Activated CD4-positive, alpha-beta T cell treated with anti-CD3 and anti-CD28 coated beads, Interleukin-2, amount 50 U/mL, for 48 hours (primary cell): ENCODE measurements at regions not wholly inside any gene's neighbourhood (a gene's known extent, or its start where the extent isn't known, plus 50 kb on each side); places are given as distances from the start of the nearest gene placed in this dataset.
A peak's percentile ranks its signal among the peaks of the same experiment; 100 is the strongest.
"Not testable (repeated sequence)": the region's sequence is repeated elsewhere in the genome, so short reads cannot be mapped to it uniquely, and the experiment has no call there.

Experiments used
- DNase-seq, 2 experiments: peaks; one replicate each; pipeline ENCODE4 v3.0.0-alpha.2; 2020

DNA sequence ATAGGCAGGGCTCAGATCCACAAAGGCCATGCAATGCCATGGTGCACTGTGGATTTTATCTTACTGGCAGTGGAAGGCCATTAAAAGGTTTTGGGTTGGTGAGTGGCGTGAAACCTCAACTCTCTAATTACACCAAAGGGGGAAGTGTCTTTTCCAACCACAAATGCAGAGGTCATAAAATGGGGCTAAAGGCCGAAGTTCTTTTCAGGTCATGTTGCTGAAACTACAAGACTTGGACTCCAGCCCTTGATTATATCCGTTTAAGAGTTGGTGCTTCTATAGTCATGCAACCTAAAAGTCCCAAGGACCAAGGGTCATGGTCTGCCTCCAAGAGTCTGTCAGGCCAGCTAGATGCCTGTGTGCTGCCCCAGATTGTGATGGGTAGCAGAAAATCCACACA lies 434.3 kb downstream of the RAB38 start:
- DNase-seq, result no peak

DNA sequence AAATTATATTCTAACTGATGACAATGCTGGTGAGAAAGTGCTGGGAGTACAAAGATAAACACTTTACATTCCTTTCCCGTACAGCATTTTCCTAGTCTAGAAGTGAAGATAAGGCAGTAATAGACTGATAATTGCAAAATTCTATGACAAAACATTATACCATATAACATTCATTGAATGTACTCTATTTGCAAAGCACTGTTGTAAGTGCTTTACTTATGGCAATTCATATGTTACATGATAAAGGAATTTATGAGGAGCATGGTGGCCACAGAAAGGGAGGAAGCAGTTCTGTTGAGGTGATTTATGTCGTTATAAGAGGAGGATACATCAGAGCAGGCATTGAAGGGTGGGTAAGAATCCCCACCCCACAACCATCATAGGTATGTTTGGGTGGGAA lies 434.8 kb downstream of the RAB38 start:
- DNase-seq, result no peak

DNA sequence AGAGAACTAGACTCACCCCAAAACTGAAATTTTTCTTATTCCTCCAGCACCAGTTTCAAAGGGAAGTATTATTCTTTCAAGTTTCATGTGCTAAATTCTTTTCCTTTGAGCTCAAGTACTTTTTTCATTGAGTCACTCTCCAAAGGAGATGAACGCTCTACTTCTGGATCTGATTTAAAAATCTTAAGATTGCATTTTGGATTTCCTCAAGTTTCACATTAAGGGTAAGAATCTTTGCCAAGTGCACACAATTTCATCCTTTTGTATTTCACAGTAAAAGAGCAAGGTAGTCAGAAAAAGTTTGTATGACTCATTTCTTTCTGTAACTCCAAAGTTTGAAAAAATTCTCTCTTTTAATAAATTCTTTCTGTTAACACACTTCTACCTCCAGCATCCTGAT lies 435.5 kb downstream of the RAB38 start:
- no peak for DNase-seq

DNA sequence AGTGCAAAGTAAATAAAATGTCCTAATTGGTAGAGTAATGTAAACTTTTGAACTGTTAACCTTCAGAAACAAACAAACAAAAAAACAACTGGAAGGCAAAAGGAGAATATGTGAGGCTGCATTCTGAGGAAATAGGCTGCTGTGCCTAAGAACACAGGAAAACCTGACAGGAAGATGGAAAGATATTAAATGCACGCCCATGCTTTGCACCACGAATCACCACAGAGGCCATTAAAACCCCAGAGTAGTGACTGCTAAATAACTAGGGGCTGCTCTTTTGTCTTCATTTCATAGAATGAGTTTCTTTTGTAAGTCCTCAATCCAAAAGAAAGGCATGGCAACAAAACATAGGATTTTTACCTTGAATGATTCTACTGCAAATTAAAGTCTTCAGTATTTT lies 436.0 kb downstream of the RAB38 start:
- DNase-seq, result no peak

DNA sequence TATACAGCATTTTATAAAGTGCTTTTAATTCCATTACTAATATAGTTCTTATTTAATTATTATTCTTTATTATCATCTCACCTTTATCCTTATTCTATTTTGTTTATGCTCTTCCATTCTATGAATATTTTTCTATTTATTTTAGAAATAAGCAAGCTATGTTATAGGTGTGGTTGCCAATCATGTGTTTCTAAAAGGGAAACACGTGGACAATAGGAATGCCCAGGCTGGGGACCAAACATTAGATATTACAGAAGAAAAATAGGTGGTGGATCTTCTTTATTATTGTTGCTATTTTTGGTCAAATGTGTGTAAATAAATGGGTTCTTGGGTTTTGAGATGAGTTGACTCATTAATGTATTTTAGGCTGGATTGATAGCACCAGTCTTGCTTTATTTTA lies 438.3 kb downstream of the RAB38 start:
- no peak for DNase-seq

DNA sequence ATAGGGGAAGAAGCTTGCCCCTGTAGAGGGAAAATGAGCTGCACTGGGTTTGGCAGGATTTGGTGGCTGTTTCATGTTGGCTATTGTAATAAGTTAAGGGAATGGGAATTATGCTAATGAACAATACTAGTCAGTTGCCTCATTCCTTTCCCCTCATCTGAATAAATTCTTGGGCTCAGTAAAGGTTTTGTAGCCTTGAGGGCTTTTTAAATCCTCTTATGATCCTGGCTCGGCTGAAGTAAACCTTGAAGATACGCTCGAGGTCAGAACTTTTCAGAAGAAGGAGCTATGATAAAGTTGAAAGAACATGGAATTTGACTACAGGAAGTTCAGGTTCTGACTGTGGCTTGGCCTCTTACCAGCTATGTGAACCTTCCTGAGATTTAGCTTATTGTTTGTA lies 448.7 kb downstream of the RAB38 start:
- DNase-seq, result no peak

DNA sequence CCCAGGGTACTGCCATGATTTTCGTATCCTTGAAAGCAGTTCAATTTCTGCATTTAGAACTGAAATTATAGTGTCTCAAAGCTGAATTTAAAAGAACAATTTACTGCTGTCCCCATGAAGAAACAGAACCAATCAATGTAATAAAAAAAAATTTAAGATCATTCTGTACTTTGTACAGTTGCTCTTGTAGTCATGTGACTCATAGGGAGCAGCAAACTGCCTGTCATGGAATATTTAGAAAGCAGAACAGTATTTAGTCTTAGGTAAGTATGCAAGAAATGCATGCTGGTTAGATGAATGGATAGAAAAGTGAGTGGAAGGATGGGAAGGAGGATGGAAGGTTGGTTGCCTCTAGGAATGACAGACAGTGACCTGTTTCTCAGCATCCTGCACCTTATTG lies 450.9 kb downstream of the RAB38 start:
- no peak for DNase-seq

DNA sequence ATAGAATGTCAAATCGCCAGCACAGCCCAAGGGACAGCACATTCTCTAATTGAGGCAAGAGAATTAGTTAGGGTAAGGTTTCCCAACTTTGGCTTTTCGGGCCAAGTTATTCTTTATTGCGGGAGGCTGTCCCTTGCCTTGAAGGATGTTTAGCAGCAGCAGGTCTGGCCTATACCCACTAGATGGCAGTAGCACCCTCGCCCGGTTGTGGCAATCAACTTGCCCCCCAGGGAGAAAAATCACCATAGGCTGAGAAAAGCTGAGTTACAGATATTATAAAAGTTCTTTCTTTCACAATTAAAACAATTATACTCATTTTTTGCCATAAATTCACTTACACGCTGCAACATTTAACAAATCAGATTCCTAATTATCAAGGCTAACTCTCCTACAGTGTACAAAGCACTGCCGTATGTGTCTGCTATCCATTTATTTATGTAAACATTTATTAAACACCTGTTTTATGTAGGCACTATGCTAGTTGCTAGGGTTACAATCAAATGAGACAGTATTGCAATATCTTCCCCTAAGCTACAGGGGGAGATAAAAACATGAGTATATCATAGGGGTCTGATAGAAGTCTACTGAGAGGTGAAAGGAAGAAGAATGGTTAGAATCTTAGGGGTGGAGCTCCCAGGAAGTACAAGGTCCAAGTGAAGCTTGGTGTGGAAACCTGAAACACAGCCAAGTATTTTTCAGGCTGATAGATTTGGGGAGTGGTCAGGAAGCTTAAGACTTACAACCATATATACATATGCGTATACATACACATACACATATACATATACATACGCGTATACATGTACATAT lies 452.3 kb downstream of the RAB38 start:
- peak; percentile 4 for DNase-seq

DNA sequence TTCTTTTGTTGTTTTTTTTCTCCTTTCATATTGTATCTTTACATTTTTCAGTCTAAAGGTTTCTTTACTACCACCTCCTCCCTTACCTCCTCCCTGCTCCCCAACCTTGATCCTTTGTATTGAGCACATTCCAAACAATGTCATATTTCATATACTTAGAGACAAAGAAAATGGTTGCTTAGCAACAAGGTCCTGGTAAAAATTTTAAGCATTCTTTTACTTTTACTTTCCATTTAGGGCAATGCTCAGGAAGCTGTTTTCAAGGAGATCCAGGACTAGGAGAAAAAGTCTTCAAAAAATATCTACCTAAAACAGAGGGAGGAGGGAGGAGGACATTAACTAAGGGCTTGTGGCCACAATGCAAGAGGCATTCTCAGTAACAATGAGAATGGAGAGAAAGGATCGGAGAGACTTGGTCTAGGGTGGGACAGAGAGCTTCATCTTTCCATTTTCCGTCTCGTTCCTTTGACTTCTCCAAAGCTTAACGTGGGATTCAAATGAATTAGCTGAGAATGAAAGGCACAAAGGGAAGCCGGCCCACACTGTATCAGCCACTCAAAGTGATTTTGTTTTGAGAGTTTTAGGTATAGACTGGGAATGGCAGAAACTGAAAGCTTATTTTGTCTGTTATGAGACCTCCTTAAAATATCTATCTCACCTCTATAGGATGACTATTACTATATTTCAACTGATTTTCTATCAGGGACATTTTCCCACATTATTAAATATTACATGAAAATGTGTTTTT lies 455.7 kb downstream of the RAB38 start:
- no peak for DNase-seq

DNA sequence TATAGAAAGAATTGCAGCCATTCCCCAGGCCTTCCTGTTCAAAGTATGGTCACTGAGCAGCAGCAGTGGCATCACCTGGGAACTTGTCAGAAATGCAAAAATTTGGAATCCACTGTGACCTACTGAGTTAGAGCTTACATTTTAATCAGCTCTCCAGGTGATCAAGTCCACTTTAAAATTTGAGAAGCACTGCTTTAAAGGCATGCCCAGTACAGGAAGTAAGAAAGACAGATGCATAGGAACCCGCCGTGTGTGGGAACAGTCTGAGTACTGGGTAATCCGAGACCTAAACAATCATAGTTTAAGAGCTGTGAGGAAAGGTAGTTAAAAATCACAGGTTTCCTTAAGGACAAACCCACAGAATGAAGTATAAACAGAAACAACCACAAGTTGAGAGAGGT lies 462.4 kb downstream of the RAB38 start:
- no peak for DNase-seq

DNA sequence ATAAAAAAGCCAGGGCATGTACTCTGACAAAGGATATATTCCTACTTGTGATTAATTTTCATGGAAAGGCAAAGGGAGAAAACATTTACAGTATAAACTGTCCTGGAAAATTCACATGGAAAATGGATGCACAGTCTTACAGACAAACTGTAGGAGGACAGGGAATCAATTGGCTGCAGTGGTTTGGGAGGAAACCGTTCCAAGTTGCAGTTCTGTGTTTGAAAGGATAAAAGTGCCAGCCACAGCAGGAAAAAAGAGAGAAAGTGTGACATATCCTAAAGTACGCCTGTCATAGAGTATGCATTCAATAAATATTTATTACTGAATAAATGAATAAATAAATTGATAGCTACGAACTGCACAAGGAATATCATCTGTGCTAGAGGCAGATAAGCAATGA lies 462.9 kb downstream of the RAB38 start:
- DNase-seq, result no peak

DNA sequence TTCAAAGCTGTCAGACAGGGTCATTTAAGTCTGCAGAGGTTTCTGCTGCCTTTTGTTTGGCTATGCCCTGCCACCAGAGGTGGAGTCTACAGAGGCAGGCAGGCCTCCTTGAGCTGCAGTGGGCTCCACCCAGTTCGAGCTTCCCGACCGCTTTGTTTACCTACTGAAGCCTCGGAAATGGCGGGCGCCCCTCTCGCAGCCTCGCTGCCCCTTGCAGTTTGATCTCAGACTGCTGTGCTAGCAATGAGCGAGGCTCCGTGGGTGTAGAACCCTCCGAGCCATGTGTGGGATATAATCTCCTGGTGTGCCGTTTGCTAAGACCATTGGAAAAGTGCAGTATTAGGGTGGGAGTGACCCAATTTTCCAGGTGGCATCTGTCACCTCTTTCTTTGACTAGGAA lies 471.7 kb downstream of the RAB38 start:
- not testable (repeated sequence) for DNase-seq

DNA sequence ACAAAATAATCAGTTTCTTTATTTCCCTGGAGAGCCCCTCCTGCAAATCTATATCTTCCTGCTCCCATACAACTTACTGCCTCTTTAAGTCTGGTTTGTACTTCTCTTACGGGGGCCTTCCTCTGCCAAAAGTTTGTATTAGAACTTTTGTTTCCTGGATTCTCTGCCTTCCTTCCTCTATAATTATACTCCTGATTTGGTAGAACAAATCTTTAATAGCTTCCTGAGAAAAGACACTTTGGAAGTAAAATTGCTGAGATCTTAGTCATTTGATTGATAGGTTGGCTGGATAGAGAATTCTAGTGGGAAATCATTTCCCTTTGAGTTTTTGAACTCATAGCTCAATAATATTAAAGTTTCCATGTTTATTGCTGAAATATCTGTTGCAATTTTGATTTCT lies 499.2 kb downstream of the RAB38 start:
- DNase-seq, result no peak

DNA sequence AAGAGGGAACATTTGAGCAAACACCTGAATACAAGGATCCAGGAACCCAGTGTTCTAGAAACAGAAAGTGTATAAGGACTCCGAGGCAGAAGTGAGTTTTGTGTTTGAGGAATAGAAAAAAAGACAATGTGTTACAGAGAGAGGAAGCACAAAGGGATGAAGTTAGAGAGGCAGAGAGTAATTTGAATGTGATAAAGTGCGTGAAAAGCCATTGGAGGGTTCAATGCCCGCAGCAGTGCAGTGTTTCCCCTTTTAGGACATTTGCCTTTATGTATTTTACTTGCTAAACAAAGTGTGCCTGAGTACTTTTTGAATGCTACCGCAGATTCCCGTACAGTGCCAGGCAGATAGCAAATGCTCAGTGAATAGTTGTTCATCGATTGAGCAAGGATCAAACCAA lies 508.5 kb downstream of the RAB38 start:
- DNase-seq, result no peak

DNA sequence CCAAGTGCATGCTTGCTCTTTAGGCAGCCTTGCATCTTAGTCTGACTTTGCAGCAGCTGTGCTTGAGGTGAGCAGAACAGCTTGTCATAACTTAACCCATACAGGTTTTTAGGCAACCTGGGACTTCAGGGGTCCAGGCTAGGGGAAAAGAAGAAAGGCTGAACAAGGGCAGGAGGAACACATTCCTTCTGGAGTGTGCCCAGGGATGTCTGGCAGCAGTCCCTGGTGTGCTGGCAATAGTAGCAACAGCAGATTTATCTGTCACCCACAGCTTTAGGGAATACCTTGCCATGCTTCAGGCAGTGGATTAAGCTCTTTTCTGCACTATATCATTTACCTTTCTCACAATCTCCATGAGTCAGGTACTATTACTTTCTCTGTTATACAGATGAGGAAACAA lies 513.0 kb downstream of the RAB38 start:
- DNase-seq, result no peak

DNA sequence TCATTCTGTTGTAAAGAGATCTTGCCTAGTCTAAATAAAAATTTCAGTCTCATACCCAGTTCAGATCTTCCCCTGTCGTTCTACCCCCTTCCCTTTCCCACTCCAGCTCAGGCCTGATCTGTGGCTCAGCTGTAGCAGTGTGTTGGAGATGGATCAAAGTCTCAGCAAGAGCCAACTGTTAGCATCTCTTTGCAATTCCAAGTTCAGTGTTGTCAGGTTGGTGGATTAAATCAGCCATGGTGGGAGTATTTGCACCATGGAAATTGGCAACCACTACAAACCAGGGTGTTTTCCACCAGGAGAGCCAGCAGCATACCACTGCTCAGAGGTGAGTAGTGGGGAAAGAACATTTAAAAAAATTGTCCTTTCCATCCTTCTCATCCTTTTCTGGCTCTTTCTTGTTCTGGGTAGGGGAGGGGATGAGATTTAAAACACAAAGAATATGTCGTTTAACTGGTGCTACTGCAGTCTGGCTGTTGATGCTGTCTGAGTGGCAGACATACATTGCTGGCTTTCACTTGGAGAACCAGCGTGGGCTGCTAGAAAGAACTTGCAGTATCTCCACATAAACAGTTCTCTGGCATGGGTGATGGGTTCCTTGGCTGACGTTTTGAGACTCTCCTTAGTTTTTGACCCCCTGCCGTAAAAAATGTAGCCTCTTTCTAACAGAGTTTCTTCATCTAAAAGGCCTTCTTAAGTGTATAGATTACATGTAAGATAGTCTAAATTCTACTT lies 514.1 kb downstream of the RAB38 start:
- no peak for DNase-seq

DNA sequence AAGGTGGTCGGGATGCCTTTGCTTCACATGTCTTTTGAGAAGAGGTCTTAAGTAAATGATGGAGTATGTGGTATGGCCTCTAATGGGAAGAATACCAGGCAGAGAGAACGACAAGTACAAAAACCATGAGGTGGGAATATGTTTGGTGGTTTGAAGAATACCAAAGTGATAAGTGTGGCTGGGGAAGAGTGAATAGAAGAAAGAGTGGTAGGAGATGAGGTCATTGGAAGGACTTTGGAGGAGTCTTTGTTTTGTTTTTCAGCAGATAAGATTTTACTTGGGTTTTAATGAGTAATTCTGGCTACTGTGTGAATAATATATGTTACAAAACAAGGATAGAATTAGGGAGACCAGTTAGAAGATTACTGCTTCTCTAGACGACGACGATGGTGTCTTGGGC lies 515.4 kb downstream of the RAB38 start:
- DNase-seq, result no peak

DNA sequence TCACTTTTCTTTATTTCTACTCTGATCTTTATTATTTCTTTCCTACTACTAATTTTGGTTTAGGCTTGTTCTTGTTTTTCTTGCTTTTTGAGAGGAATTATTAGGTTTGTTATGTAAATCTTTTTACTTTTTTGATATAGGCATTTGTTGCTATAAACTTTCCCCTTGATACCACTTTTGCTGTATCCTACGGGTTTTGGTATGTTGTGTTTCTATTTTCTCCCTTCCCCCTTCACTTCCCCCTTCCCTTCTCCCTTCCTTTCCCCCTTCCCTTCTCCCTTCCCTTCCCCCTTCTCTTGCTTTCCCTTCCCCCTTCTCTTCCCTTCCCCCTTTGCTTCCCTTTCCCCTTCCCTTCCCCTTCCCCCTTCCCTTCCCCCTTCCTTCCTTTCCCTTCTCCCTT lies 529.6 kb downstream of the RAB38 start:
- DNase-seq, result no peak

DNA sequence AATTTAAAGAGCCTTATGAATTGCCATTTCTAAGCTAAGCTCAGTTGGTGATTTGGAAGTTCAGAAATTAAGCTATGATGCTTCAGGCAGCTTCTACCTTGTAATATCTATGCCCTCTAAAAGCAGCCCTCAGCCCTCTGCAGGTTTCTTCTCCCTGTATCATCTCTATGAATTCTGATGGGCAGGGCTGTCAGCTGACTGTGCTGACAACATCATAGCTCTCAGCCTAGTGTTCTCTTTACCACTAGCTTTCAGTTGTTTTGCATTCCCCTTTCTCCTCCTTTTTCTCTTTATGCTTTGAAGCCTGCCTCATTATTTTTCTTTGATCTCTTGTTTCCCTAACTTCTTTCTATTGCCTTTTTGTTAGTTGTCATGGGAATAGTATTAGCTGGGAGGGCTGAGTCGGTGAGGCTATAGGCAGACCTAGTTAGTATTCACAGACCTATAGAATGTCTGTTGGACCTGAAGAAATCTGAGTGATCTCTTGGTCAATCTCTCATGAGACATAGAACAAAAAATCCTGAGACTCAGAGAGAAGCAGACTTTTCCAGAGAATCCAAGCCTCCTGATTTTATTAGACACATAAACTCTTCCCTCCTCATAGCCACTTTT lies 535.4 kb downstream of the RAB38 start:
- no peak for DNase-seq

DNA sequence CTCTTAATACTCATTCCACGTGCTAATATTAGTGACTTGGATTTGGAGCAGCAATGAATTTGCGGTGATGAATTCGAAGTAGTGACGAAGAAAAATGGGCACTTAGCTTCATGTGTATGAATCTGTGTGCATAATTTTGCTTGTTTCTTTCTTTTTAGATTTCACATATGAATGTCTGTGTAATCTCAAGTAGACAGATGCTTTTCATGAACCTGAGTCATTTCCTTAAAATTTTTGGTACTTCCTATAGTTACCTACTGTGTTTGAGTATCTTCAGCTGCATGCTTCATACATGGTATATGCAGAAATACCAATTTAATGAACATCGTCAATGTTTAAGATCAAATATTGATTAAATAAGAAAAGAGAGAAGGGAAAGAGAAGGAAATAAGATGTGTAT lies 540.2 kb downstream of the RAB38 start:
- no peak for DNase-seq

DNA sequence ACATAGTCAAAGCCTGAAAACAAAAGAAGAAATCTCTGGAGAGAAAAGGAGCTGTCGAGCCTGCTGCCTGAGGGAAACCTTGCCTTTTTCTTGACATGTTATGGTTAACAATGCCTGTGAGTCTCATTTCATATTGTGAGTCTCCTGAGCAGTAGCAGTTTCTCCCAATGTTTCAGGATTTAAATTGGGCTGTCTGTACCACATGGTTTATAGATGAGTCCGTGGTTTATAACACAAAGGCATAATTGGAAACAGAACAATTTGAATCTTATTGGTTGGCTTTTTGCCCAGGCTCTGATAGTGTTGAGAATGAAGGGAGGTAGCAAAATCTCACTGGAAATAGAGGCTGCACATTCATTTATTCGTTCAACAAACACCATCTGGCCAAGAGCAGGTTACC lies 540.9 kb downstream of the RAB38 start:
- DNase-seq, result no peak

DNA sequence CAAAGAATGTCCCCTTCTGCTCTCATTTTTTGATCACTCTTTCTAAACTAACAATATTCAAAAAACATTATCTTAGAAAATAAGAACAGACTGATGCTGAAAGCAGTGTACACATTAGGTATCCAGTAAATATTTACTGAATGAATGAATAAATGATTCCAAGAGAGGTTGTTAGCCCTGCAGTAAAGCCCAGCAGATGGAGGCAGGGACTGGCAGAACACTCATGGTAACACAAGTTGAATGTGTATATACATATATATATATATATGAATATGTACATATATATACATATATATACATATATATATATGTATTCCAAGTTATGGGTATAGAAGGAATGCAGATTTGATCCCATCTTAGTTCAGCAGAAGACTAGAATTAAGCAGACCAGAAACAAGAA lies 546.3 kb downstream of the RAB38 start:
- DNase-seq, result no peak

DNA sequence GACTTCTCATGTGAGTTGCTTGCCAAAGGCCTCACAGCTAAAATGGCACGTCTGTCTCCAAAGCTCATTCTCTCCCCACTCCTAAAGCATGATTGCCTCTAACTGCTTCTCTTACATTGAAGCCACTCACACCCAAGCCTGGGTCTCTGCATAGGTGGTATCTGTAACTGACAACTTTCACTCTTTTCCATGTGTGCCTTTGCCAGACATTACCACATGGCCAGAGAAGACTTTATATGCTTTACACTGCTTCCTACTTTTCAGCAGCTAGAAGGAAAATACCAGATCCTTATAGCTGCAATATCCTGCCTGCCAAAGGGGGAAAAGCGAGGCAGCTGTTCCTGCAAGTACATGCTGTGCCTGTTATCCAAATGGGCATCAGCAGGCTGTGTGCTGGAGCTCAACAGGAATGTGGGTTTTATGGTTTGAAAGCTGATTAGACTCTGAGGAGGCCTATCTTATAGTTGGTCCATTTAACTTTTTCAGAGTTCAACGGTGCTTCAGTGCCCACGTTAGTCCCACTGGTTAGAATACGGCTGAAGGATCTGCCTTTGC lies 547.1 kb downstream of the RAB38 start:
- DNase-seq, result no peak
